Effector memory CD8-positive, alpha-beta T cell (primary cell): ENCODE measurements at regions not wholly inside any gene's neighbourhood (a gene's known extent, or its start where the extent isn't known, plus 50 kb on each side); places are given as distances from the start of the nearest gene placed in this dataset.
"Not testable (repeated sequence)": the region's sequence is repeated elsewhere in the genome, so short reads cannot be mapped to it uniquely, and the experiment has no call there.

Experiments
- ATAC-seq: fragments of 150-1000 bp; cut with Tn5 transposase; replicated peaks from 2 replicates; pipeline ENCODE4 v1.10.0; 2021; ENCODE audit warnings: mild to moderate bottlenecking, moderate library complexity
- DNase-seq, 3 experiments: peaks; one replicate each; pipeline ENCODE4 v3.0.0; 2021
- H3K27ac Mint-ChIP-seq, 2 donors: one replicate each; pipeline ENCODE4 v1.8.0; 2022; ENCODE audit warnings: mild to moderate bottlenecking in 2 of 2, mixed read lengths in 2 of 2, moderate library complexity in 2 of 2
- H3K27me3 Mint-ChIP-seq, 2 donors: one replicate each; pipeline ENCODE4 v1.8.0; 2022; ENCODE audit warnings: mixed read lengths in 2 of 2
- H3K36me3 Mint-ChIP-seq: one replicate; pipeline ENCODE4 v1.8.0; 2022; ENCODE audit warnings: mild to moderate bottlenecking, moderate library complexity, mixed read lengths; ENCODE audit not compliant: insufficient read depth
- H3K4me1 Mint-ChIP-seq, 2 donors: one replicate each; pipeline ENCODE4 v1.8.0; 2022; ENCODE audit warnings: low read depth in 2 of 2, mixed read lengths in 2 of 2
- H3K4me3 Mint-ChIP-seq, 2 donors: one replicate each; pipeline ENCODE4 v1.8.0; 2022; ENCODE audit warnings: mild to moderate bottlenecking in 2 of 2, mixed read lengths in 2 of 2, moderate library complexity in 2 of 2
- H3K9me3 Mint-ChIP-seq, 2 donors: one replicate each; pipeline ENCODE4 v1.8.0; 2022; ENCODE audit warnings: mixed read lengths in 2 of 2

DNA sequence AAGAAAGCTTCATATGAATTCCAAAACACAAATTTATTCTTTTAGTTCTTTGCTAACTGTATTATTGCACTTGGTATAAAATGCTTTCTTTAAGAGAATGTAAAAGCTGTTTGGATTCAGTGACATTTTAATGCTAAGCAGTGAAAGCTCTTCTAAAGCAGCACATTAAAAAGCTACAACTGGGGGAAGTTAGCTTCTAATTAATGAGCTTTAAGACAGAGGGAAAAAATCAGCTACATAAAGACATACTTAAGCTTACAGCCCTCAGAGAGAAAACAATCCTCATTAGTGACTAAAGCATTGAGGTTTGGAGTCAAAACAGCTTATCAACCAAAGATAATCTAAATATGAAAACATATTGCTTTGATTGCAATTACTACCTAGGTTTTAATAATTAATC is 1222.2 kb upstream of the SPRY2 start:
- DNase-seq: no peak

GRCh38 chr13:81562598-81562997 is 1221.7 kb upstream of the SPRY2 start:
- peaks cover 4 to 18% of the 10 kb centered on the region in 2 donors for H3K9me3 Mint-ChIP-seq
- no peaks in the 10 kb centered on the region for H3K4me1 Mint-ChIP-seq
- no peaks in the 10 kb centered on the region for H3K36me3 Mint-ChIP-seq
- no peak for DNase-seq
- no peak overlapping the region for H3K27ac Mint-ChIP-seq
- no peak for ATAC-seq
- H3K27me3 Mint-ChIP-seq: no peaks in the 10 kb centered on the region
- H3K4me3 Mint-ChIP-seq: no peak overlapping the region

More for the DNA sequence above, 1222.2 kb upstream of the SPRY2 start:
- no peak for ATAC-seq
- no peaks in the 10 kb centered on the region for H3K36me3 Mint-ChIP-seq
- no peaks in the 10 kb centered on the region for H3K27me3 Mint-ChIP-seq
- no peak overlapping the region for H3K27ac Mint-ChIP-seq
- H3K4me1 Mint-ChIP-seq: no peaks in the 10 kb centered on the region
- H3K4me3 Mint-ChIP-seq: no peak overlapping the region
- H3K9me3 Mint-ChIP-seq: peaks cover 5 to 21% of the 10 kb centered on the region in 2 donors

GRCh38 chr13:81551036-81551435 is 1210.1 kb upstream of the SPRY2 start:
- H3K36me3 Mint-ChIP-seq: peaks cover 3% of the 10 kb centered on the region
- no peak for DNase-seq
- no peaks in the 10 kb centered on the region for H3K4me1 Mint-ChIP-seq
- no peak for ATAC-seq
- no peak overlapping the region for H3K27ac Mint-ChIP-seq
- H3K9me3 Mint-ChIP-seq: peaks cover 8 to 18% of the 10 kb centered on the region in 2 donors
- H3K27me3 Mint-ChIP-seq: no peaks in the 10 kb centered on the region
- no peak overlapping the region for H3K4me3 Mint-ChIP-seq

DNA sequence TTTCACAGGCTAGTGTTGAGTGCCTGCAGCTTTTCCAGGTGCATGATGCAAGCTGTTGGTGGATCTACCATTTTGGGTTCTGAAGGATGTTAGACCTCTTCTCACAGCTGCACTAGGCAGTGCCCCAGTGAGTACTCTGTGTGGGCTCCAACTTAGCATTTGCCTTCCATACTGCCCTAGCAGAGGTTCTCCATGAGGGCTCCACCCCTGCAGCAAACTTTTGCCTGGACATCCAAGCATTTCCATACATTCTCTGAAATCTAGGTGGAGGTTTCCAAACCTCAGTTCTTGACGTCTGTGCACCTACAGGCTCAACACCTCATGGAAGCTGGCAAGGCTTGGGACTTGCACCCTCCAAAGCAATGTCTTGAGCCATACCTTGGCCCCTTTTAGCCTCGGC is 1205.4 kb upstream of the SPRY2 start:
- H3K9me3 Mint-ChIP-seq: peaks cover 10 to 16% of the 10 kb centered on the region in 2 donors
- H3K4me3 Mint-ChIP-seq, H3K27ac Mint-ChIP-seq, DNase-seq, H3K27me3 Mint-ChIP-seq, ATAC-seq, H3K4me1 Mint-ChIP-seq, H3K36me3 Mint-ChIP-seq: not testable (repeated sequence)

GRCh38 chr13:81540777-81541176 is 1199.9 kb upstream of the SPRY2 start:
- no peaks in the 10 kb centered on the region for H3K4me1 Mint-ChIP-seq
- H3K4me3 Mint-ChIP-seq: no peak overlapping the region
- H3K36me3 Mint-ChIP-seq: no peaks in the 10 kb centered on the region
- H3K27me3 Mint-ChIP-seq: no peaks in the 10 kb centered on the region
- ATAC-seq: no peak
- peaks cover 17 to 28% of the 10 kb centered on the region in 2 donors for H3K9me3 Mint-ChIP-seq
- no peak overlapping the region for H3K27ac Mint-ChIP-seq
- DNase-seq: no peak

DNA sequence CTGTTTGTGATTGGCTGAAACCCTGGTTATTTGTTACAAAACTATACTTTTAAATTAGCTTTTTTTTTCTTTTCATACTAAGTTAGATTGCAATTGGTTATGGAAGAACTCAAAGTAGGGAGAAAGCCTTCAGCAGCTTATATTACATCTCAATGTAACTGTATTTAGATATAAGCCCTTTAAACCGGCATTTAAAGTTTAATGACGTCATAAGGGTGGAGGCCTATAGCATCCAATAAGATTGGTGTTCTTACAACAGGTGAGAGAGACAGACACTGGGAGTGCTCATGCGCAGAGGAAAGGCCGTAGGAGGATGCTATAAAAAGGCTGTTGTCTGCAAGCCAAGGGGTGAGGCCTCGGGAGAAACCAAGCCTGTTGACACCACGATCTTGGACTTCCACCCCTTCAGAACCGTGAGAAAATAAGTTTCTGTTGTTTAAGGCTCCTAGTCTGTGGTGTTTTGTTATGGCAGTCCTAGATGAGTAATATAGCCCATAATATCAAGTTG is 1198.8 kb upstream of the SPRY2 start:
- DNase-seq (no peak), ATAC-seq (no peak)
- Mint-ChIP-seq H3K36me3 (no peaks in the 10 kb centered on the region), H3K4me1 (no peaks in the 10 kb centered on the region), H3K4me3 (no peak overlapping the region), H3K9me3 (peaks cover 21 to 38% of the 10 kb centered on the region in 2 donors), H3K27ac (no peak overlapping the region), H3K27me3 (no peaks in the 10 kb centered on the region)

- Mint-ChIP-seq H3K36me3 (no peaks in the 10 kb centered on the region), H3K9me3 (peaks cover 0 to 3% of the 10 kb centered on the region in 2 donors), H3K4me1 (no peaks in the 10 kb centered on the region), H3K27me3 (no peaks in the 10 kb centered on the region), H3K27ac (no peak overlapping the region), H3K4me3 (no peak overlapping the region)
- ATAC-seq (no peak), DNase-seq (no peak)
Measured at GRCh38 chr13:81498969-81499368, 1158.0 kb upstream of the SPRY2 start.

DNA sequence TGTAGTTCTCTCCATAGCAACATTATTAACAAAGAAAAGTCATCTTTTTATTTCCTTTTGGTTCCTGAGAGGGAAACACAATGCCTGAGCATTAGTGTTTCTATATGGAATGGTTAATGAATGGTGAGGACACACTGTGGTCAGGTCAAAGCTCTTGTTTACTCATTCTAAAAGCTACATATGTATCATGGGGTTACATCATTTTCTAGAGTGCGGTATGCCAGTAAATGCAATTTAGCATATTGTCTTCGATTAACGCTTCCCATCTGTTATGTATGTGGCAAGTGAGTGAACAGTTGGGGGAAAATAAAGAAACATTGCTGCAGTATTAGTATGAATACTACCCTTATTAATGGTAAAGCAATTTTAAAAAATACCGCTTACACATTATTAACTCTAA is 1152.2 kb upstream of the SPRY2 start:
- no peak overlapping the region for H3K27ac Mint-ChIP-seq
- DNase-seq (no peak), ATAC-seq (no peak)
- peaks cover 0 to 2% of the 10 kb centered on the region in 2 donors for H3K9me3 Mint-ChIP-seq
- H3K4me3 Mint-ChIP-seq: no peak overlapping the region
- H3K4me1 Mint-ChIP-seq: no peaks in the 10 kb centered on the region
- no peaks in the 10 kb centered on the region for H3K27me3 Mint-ChIP-seq
- no peaks in the 10 kb centered on the region for H3K36me3 Mint-ChIP-seq

DNA sequence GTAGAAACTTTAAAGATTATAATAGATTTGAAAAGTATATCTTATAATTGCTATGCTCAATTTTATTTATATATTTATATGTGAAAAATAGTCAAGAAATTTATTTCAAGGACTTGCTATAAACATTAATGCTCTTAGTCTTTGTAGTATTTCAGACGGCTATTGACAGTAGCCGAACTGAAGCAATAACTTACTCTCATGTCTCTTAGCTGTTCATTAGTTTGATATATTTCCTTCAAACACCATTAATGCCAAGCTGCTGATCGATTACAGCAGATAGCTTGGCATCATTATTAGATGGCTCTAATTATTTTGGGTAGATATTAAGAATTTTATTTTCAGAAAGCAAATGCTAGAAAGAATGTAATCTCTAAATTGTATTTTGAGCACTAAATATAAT is 1151.5 kb upstream of the SPRY2 start:
- no peak overlapping the region for H3K27ac Mint-ChIP-seq
- DNase-seq (no peak), ATAC-seq (no peak)
- H3K27me3 Mint-ChIP-seq: no peaks in the 10 kb centered on the region
- H3K4me3 Mint-ChIP-seq: no peak overlapping the region
- peaks cover 0 to 2% of the 10 kb centered on the region in 2 donors for H3K9me3 Mint-ChIP-seq
- no peaks in the 10 kb centered on the region for H3K4me1 Mint-ChIP-seq
- no peaks in the 10 kb centered on the region for H3K36me3 Mint-ChIP-seq

- DNase-seq (no peak), ATAC-seq (no peak)
- no peak overlapping the region for H3K27ac Mint-ChIP-seq
- H3K4me1 Mint-ChIP-seq: no peaks in the 10 kb centered on the region
- H3K36me3 Mint-ChIP-seq: no peaks in the 10 kb centered on the region
- H3K9me3 Mint-ChIP-seq: peaks cover 0 to 3% of the 10 kb centered on the region in 2 donors
- H3K4me3 Mint-ChIP-seq: no peak overlapping the region
- H3K27me3 Mint-ChIP-seq: no peaks in the 10 kb centered on the region
Measured at GRCh38 chr13:81488021-81488420, 1147.1 kb upstream of the SPRY2 start.

DNA sequence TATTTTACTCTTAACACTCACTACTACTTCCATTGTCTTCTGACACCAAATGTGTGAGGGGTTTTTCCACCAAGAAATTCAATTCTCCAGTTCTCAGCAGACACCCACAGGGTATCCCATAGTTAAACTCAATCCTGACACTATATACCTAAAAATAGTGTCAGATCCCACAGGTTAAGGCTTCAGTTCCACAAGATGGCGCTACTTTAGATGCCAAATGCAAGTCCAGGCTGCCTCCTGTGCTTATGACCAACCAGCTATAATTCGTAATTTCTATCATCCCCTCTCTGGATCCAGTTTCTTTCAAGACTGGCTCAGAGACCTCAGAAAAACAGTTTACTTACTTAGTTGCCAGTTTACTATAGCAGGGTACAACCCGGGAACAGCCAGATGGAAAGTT is 1146.2 kb upstream of the SPRY2 start:
- Mint-ChIP-seq H3K36me3 (no peaks in the 10 kb centered on the region), H3K27ac (no peak overlapping the region), H3K4me3 (no peak overlapping the region), H3K27me3 (no peaks in the 10 kb centered on the region), H3K9me3 (peaks cover 0 to 3% of the 10 kb centered on the region in 2 donors), H3K4me1 (no peaks in the 10 kb centered on the region)
- DNase-seq (no peak), ATAC-seq (no peak)

DNA sequence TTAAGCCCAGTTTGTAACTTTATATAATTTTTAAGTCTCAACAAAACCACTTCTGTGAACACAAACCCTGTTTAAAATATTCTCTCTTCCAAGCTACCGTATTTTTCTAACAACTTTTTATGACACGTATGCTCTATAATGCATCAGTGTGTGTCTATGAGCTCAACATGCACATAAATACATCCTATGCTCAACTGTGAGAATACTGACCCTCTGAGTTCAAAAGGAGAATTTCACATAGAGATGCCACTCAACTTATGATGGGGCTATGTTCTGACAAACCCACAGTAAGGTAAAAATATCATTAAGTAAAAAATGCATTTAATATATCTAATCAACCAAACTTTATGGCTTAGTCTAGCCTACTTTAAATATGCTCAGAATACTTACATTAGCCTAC is 1139.7 kb upstream of the SPRY2 start:
- H3K27ac Mint-ChIP-seq: no peak overlapping the region
- no peak for DNase-seq
- H3K27me3 Mint-ChIP-seq: no peaks in the 10 kb centered on the region
- H3K9me3 Mint-ChIP-seq: peaks cover 0 to 9% of the 10 kb centered on the region in 2 donors
- no peaks in the 10 kb centered on the region for H3K4me1 Mint-ChIP-seq
- H3K36me3 Mint-ChIP-seq: no peaks in the 10 kb centered on the region
- no peak overlapping the region for H3K4me3 Mint-ChIP-seq
- no peak for ATAC-seq

- DNase-seq: no peak
- ATAC-seq: no peak
- no peak overlapping the region for H3K27ac Mint-ChIP-seq
- no peaks in the 10 kb centered on the region for H3K36me3 Mint-ChIP-seq
- no peaks in the 10 kb centered on the region for H3K27me3 Mint-ChIP-seq
- no peak overlapping the region for H3K4me3 Mint-ChIP-seq
- no peaks in the 10 kb centered on the region for H3K4me1 Mint-ChIP-seq
- peaks cover 0 to 23% of the 10 kb centered on the region in 2 donors for H3K9me3 Mint-ChIP-seq
Measured at GRCh38 chr13:81473366-81473899, 1132.5 kb upstream of the SPRY2 start.

DNA sequence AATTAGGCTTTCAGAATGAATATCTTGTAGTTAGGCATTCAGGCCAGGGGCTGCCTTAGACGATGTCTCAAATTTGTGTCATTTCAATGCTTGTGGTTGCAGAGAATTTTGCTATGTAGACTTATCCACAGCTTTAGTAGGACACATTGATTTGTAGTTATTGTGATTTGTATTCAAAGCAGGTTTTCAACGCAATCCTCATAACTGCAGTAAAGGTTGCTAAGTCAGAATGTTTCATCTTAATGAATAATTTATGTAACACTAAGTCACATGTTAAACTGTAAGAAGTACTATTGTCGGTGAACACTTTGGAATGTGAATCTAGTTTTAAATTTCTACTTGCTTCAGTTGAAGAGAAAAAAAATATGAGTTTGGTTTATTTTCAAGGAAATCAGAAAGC is 1117.2 kb upstream of the SPRY2 start:
- Mint-ChIP-seq H3K27ac (no peak overlapping the region), H3K27me3 (no peaks in the 10 kb centered on the region)

DNA sequence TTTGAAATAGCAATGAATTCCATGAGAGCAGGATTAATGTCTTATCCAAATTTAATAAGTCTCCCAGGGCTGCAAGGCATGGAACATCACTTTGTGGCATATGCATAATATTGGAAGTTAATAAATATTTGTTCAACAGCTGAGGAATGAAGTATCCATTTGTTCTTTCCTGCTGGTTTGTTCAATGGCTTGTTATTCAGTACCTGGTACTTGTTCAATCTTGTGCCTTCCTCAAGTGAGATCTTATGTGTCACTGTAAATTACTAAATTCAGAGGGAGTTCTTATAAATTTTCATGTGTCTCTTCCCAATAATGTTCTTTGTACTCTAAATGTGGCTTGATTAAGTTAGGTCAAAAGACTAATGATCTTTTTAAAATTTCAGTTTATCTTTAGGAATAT is 1105.5 kb upstream of the SPRY2 start:
- no peaks in the 10 kb centered on the region for H3K36me3 Mint-ChIP-seq
- DNase-seq (no peak), ATAC-seq (no peak)
- H3K9me3 Mint-ChIP-seq: peaks cover 2 to 17% of the 10 kb centered on the region in 2 donors
- H3K4me3 Mint-ChIP-seq: no peak overlapping the region
- H3K27ac Mint-ChIP-seq: no peak overlapping the region
- H3K4me1 Mint-ChIP-seq: no peaks in the 10 kb centered on the region
- no peaks in the 10 kb centered on the region for H3K27me3 Mint-ChIP-seq

More for the DNA sequence above, 1117.2 kb upstream of the SPRY2 start:
- Mint-ChIP-seq H3K4me3 (no peak overlapping the region), H3K4me1 (no peaks in the 10 kb centered on the region), H3K9me3 (peaks cover 6 to 7% of the 10 kb centered on the region in 2 donors), H3K36me3 (no peaks in the 10 kb centered on the region)
- DNase-seq (no peak), ATAC-seq (no peak)
